SH-SY5Y (cell line): ENCODE measurements at regions not wholly inside any gene's neighbourhood (a gene's known extent, or its start where the extent isn't known, plus 50 kb on each side); places are given as distances from the start of the nearest gene placed in this dataset.

ENCODE experiments used
- GATA2 ChIP-seq: IDR thresholded peaks from 2 replicates; pipeline ENCODE4 v1.6.1; 2011; ENCODE audit warnings: mild to moderate bottlenecking, low read depth, low read length
- GATA3 ChIP-seq: IDR thresholded peaks from 2 replicates; pipeline ENCODE4 v1.6.1; 2011; ENCODE audit warnings: low read depth, mild to moderate bottlenecking, low read length, moderate library complexity

GRCh38 chr2:116749994-116750393 is 1064.5 kb upstream of the DDX18 start:
- no peak for TF ChIP-seq GATA3
- no peak for TF ChIP-seq GATA2
